Psoas muscle (tissue), 7 donors: ENCODE measurements at regions not wholly inside any gene's neighbourhood (a gene's known extent, or its start where the extent isn't known, plus 50 kb on each side); places are given as distances from the start of the nearest gene placed in this dataset.
"Not testable (repeated sequence)": the region's sequence is repeated elsewhere in the genome, so short reads cannot be mapped to it uniquely, and the experiment has no call there.

Experiments used
- ATAC-seq, 4 donors: fragments of 200-7000 bp; cut with Tn5 transposase; one replicate each; pipeline ENCODE4 v1.9.1; 2020; ENCODE audit warnings: moderate library complexity in 3 of 4, mild to moderate bottlenecking in 2 of 4
- DNase-seq, 2 donors: peaks; one replicate each; pipeline ENCODE4 v3.0.0-alpha.2; 2020
- H3K27ac ChIP-seq: fragments of 200-600 bp; one replicate; pipeline ENCODE4 v1.8.0; 2022
- H3K27me3 ChIP-seq, 3 donors: fragments of 200-600 bp in 1 of 3; one replicate each; pipeline versions ENCODE4 v1.6.1 to v1.8.0; 2013 to 2022; ENCODE audit warnings: low read length in 2 of 3, mild to moderate bottlenecking in 2 of 3, moderate library complexity in 1 of 3; ENCODE audit not compliant: insufficient read depth in 3 of 3
- H3K36me3 ChIP-seq, 2 donors: fragments of 200-600 bp in 1 of 2; one replicate each; pipeline versions ENCODE4 v1.6.1 to v1.8.0; 2013 to 2022; ENCODE audit warnings: low read depth in 1 of 2, mild to moderate bottlenecking in 1 of 2, moderate library complexity in 1 of 2; ENCODE audit not compliant: insufficient read depth in 1 of 2
- H3K4me1 ChIP-seq: fragments of 200-600 bp; one replicate; pipeline ENCODE4 v1.8.0; 2022
- H3K4me3 ChIP-seq: fragments of 200-600 bp; one replicate; pipeline ENCODE4 v1.8.0; 2022; ENCODE audit warnings: mild to moderate bottlenecking
- H3K9me3 ChIP-seq: fragments of 200-600 bp; one replicate; pipeline ENCODE4 v1.8.0; 2022
- CTCF ChIP-seq: fragments of 200-600 bp; IDR thresholded peaks from one replicate; pipeline ENCODE4 v1.8.0; 2022; ENCODE audit warnings: antibody characterized with exemption
- WGBS, 3 donors: extraction: QIAGEN DNeasy Blood & Tissue Kit; methylation state at CpG; one replicate each; pipeline versions ENCODE4 v1.1.6 to v1.1.7; 2013; 5-methylcytosine and 5-hydroxymethylcytosine counted together
- intact Hi-C, 2 donors: fragments of 100-400 bp; cut with DNase I; formaldehyde crosslinking; loops; one replicate each; pipeline versions ENCODE4 v1.11.0 to v1.14.2; 2022
- donor health status: healthy with polysubstance abuse.
- donor health status: DM: no; HTN: no; CAD: no; lungs with moderate emphysema.
- donor health status: Bipolar disorder and iron deficiency.
- donor health status: healthy.
- donor health status: DM: yes; HTN: yes; CAD: no.
- donor health status: DM: no; HTN: no; CAD: no.
- donor health status: DM: yes; HTN: yes; CAD: no.

DNA sequence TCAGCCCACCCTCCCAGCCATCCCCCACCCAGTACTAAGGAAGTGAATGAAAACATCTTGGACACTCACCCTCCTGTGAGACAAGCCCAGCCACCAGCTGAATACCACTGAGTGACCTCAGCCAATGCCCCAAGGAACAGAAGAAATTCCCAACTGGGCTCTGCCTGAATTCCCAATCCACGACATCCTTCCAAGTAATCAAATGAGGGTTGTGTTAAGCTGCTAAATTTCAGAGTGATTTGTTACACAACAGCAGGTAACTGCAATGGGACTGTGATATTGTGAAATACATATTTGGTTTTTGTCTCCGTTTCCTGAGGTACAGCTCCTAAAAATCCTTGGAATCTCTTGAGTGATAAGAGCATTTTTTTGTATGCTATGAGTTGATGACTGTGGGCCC, 578.7 kb upstream of the CDH11 start:
- Histone ChIP-seq H3K9me3 (no peaks in the 10 kb centered on the region), H3K4me3 (no peak overlapping the region), H3K27ac (no peak overlapping the region), H3K36me3 (no peaks in the 10 kb centered on the region), H3K27me3 (peaks cover 0 to 5% (median 0%) of the 10 kb centered on the region in 3 donors), H3K4me1 (no peaks in the 10 kb centered on the region)
- no peak for TF ChIP-seq CTCF
- intact Hi-C loops = no loop called here
- ATAC-seq (no peak), DNase-seq (no peak)
- WGBS, 3 donors = 62 to 82% (median 82%) methylated on average over 2 of the region's 2 CpGs

DNA sequence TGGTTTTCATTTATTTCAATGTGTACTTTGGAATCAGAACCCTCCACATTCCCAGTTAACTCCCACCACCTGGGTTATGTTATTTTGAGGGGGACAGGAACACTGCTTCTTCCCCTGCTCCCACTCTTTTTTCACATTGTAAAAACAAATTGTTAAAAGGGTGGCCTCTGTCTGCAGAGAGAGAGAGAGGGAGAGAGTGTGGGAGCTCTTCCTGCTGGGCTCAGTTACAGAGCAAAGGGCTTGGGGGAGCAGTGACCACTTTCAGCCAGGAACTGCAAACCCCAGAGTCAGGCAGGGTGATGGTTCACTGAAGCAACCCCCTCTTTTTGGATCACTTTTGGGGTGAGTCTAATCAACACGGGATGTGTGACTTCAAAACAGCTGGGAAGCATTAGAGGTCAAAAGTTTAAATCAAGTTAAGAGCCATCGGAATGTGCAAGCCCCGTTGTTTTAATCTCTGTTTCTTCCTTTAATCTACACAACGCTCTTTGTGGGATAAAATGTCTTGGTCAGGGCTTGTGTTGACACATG, 577.0 kb upstream of the CDH11 start:
- Histone ChIP-seq H3K4me1 (no peaks in the 10 kb centered on the region), H3K4me3 (no peak overlapping the region), H3K27me3 (no peaks in the 10 kb centered on the region), H3K9me3 (no peaks in the 10 kb centered on the region), H3K27ac (no peak overlapping the region), H3K36me3 (no peaks in the 10 kb centered on the region)
- TF ChIP-seq CTCF = no peak
- no peak for DNase-seq
- intact Hi-C loops = no loop called here
- no peak for ATAC-seq
- 7 to 17% (median 15%) methylated on average over 4 of the region's 4 CpGs for WGBS, 3 donors

DNA sequence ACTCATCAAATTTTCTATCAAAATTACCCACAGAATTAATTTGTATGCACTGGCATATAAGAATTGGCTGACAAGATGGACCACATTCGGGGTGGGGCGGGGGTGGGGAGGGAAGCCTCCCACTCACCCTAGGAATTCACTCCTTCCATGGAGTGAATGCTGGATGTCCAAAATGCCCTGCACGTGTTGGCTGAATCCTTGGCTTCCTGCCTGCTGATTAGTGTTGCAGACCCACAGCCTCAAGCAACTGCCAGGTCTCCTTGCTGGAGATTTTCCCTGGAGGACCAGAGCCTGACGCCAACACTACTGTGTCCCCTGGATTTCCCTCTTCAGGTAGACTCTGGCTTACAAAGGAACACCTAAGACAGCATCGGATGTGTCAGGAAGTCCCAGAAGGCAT, 575.7 kb upstream of the CDH11 start:
- intact Hi-C loops = no loop called here
- Histone ChIP-seq H3K27ac (no peak overlapping the region), H3K4me3 (no peak overlapping the region), H3K4me1 (no peaks in the 10 kb centered on the region), H3K9me3 (no peaks in the 10 kb centered on the region), H3K27me3 (no peaks in the 10 kb centered on the region), H3K36me3 (no peaks in the 10 kb centered on the region)
- DNase-seq = no peak
- ATAC-seq = no peak
- WGBS, 3 donors = 41 to 48% (median 42%) methylated on average over 5 of the region's 5 CpGs
- TF ChIP-seq CTCF = no peak

- intact Hi-C loops = no loop called here
- H3K27me3 ChIP-seq = no peaks in the 10 kb centered on the region
- H3K27ac ChIP-seq = no peak overlapping the region
- DNase-seq (no peak), ATAC-seq (no peak)
- no peaks in the 10 kb centered on the region for H3K36me3 ChIP-seq
- H3K4me1 ChIP-seq = no peaks in the 10 kb centered on the region
- no peak for TF ChIP-seq CTCF
- no peak overlapping the region for H3K4me3 ChIP-seq
- 60 to 64% (median 63%) methylated on average over 1 of the region's 1 CpG for WGBS, 3 donors
- no peaks in the 10 kb centered on the region for H3K9me3 ChIP-seq
These were observed 575.2 kb upstream of the CDH11 start for GRCh38 chr16:65697065-65697464.

DNA sequence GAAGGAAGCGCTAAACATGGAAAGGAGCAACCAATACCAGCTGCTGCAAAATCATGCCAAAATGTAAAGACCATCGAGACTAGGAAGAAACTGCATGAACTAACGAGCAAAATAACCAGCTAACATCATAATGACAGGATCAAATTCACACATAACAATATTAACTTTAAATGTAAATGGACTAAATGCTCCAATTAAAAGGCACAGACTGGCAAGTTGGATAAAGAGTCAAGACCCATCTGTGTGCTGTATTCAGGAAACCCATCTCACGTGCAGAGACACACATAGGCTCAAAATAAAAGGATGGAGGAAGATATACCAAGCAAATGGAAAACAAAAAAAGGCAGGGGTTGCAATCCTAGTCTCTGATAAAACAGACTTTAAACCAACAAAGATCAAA, 570.0 kb upstream of the CDH11 start:
- H3K27me3 ChIP-seq, ATAC-seq, H3K4me1 ChIP-seq, DNase-seq, H3K9me3 ChIP-seq, H3K4me3 ChIP-seq, H3K27ac ChIP-seq, intact Hi-C loops, H3K36me3 ChIP-seq: not testable (repeated sequence)
- 88 to 94% (median 91%) methylated on average over 3 to 4 of the region's 4 CpGs for WGBS, 3 donors
